SU-DHL-6 (cell line): ENCODE measurements at regions not wholly inside any gene's neighbourhood (a gene's known extent, or its start where the extent isn't known, plus 50 kb on each side); places are given as distances from the start of the nearest gene placed in this dataset.

Experiments
- EZH2phosphoT487 ChIP-seq: fragments of 200-600 bp; sonication (generic), shearing (Covaris generic); conservative IDR thresholded peaks from 2 replicates; pipeline ENCODE4 v1.6.1; 2018; ENCODE audit warnings: mild to moderate bottlenecking, antibody characterized with exemption, low read length, moderate library complexity, mixed read lengths
- TF ChIP-seq, protein P1 (sequence below): fragments of 200-600 bp; sonication (generic); IDR thresholded peaks from one replicate; pipeline ENCODE4 v1.5.1; 2017; ENCODE audit warnings: antibody characterized with exemption, mild to moderate bottlenecking, low read length, moderate library complexity; ENCODE audit not compliant: insufficient read depth, poor library complexity, severe bottlenecking

DNA sequence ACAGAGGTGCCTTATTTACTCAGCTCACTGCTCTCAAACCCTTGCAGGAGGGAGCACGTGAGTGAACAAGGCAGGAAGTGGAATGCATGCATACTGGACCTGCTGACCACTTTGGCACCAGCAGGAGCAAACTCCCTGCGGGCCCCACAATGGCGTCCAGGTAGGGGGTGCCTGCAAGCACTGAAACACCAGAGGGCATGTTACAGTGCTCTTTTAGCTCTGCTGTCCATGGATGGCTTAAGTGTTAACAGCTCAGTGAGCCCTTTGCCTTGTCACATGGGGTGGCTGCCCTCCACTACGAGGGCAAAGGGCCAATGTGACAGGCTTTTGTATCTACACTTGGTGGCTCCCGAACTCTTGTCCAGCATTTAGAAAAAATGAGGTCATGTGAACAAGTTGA, 199.5 kb upstream of the UGT8 start:
- TF ChIP-seq, protein P1, sequence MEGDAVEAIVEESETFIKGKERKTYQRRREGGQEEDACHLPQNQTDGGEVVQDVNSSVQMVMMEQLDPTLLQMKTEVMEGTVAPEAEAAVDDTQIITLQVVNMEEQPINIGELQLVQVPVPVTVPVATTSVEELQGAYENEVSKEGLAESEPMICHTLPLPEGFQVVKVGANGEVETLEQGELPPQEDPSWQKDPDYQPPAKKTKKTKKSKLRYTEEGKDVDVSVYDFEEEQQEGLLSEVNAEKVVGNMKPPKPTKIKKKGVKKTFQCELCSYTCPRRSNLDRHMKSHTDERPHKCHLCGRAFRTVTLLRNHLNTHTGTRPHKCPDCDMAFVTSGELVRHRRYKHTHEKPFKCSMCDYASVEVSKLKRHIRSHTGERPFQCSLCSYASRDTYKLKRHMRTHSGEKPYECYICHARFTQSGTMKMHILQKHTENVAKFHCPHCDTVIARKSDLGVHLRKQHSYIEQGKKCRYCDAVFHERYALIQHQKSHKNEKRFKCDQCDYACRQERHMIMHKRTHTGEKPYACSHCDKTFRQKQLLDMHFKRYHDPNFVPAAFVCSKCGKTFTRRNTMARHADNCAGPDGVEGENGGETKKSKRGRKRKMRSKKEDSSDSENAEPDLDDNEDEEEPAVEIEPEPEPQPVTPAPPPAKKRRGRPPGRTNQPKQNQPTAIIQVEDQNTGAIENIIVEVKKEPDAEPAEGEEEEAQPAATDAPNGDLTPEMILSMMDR = no peak
- no peak for TF ChIP-seq EZH2phosphoT487
